Endodermal cell (in vitro differentiated cells): ENCODE measurements at regions not wholly inside any gene's neighbourhood (a gene's known extent, or its start where the extent isn't known, plus 50 kb on each side); places are given as distances from the start of the nearest gene placed in this dataset.

Experiments
- DNase-seq: peaks from one replicate; pipeline ENCODE4 v3.0.0-alpha.2; 2017
- H3K27ac ChIP-seq: 2 replicates; pipeline ENCODE4 v1.5.1; 2013; ENCODE audit warnings: mild to moderate bottlenecking, low read depth, low read length, moderate library complexity
- H3K27me3 ChIP-seq: 2 replicates; pipeline ENCODE4 v1.6.1; 2013; ENCODE audit warnings: mild to moderate bottlenecking, low read length, moderate library complexity; ENCODE audit not compliant: insufficient read depth, control insufficient read depth, poor library complexity, severe bottlenecking
- H3K36me3 ChIP-seq: 2 replicates; pipeline ENCODE4 v1.7.0; 2013; ENCODE audit warnings: mild to moderate bottlenecking, low read length, moderate library complexity; ENCODE audit not compliant: control insufficient read depth, insufficient read depth
- H3K4me1 ChIP-seq: one replicate; pipeline ENCODE4 v1.7.0; 2013; ENCODE audit warnings: low read length; ENCODE audit not compliant: control insufficient read depth, insufficient read depth
- H3K4me3 ChIP-seq: 2 replicates; pipeline ENCODE4 v1.5.1; 2013; ENCODE audit warnings: mild to moderate bottlenecking, low read length, moderate library complexity
- H3K9ac ChIP-seq: 2 replicates; pipeline ENCODE4 v1.6.1; 2013; ENCODE audit warnings: mild to moderate bottlenecking, low read length, moderate library complexity; ENCODE audit not compliant: poor library complexity, severe bottlenecking; ENCODE audit errors: extremely low read depth
- H3K9me3 ChIP-seq: 2 replicates; pipeline ENCODE4 v1.6.1; 2013; ENCODE audit warnings: mild to moderate bottlenecking, low read length, moderate library complexity; ENCODE audit not compliant: control insufficient read depth
- H3K27ac Mint-ChIP-seq: 2 replicates; pipeline ENCODE4 v1.8.0; 2020; ENCODE audit warnings: mixed read lengths
- H3K27me3 Mint-ChIP-seq: 2 replicates; pipeline ENCODE4 v1.8.0; 2021; ENCODE audit warnings: mild to moderate bottlenecking, mixed read lengths; ENCODE audit not compliant: insufficient read depth
- H3K36me3 Mint-ChIP-seq: 2 replicates; pipeline ENCODE4 v1.8.0; 2020; ENCODE audit warnings: low read depth, mixed read lengths
- H3K4me1 Mint-ChIP-seq: 2 replicates; pipeline ENCODE4 v1.8.0; 2020; ENCODE audit warnings: mixed read lengths
- H3K4me3 Mint-ChIP-seq: 2 replicates; pipeline ENCODE4 v1.8.0; 2020; ENCODE audit warnings: mild to moderate bottlenecking, moderate library complexity, mixed read lengths
- H3K9me3 Mint-ChIP-seq: 2 replicates; pipeline ENCODE4 v1.8.0; 2020; ENCODE audit warnings: mild to moderate bottlenecking, mixed read lengths
- CTCF ChIP-seq: fragments of 200-600 bp; sonication (generic); conservative IDR thresholded peaks from 2 replicates; pipeline ENCODE4 v1.5.0; 2021; ENCODE audit warnings: antibody characterized with exemption, mild to moderate bottlenecking
- WGBS, 2 experiments: methylation state at CpG; one replicate each; pipeline versions ENCODE4 v1.1.5 to v1.1.7; 2013; ENCODE audit warnings: missing lambda C conversion rate in 2 of 2, mixed read lengths in 1 of 2; ENCODE audit not compliant: insufficient coverage in 1 of 2, insufficient read length in 1 of 2; 5-methylcytosine and 5-hydroxymethylcytosine counted together

- Mint-ChIP-seq H3K36me3 (no peaks in the 10 kb centered on the region), H3K9me3 (no peaks in the 10 kb centered on the region), H3K27ac (no peak overlapping the region), H3K4me1 (no peaks in the 10 kb centered on the region), H3K4me3 (no peak overlapping the region), H3K27me3 (no peaks in the 10 kb centered on the region)
- DNase-seq: no peak
- no peak overlapping the region for H3K9ac ChIP-seq
- no peaks in the 10 kb centered on the region for H3K36me3 ChIP-seq
- no peak overlapping the region for H3K4me3 ChIP-seq
- TF ChIP-seq CTCF: no peak
- H3K27me3 ChIP-seq: no peaks in the 10 kb centered on the region
- H3K9me3 ChIP-seq: no peaks in the 10 kb centered on the region
- no peak overlapping the region for H3K27ac ChIP-seq
- no peaks in the 10 kb centered on the region for H3K4me1 ChIP-seq
These were observed 93.4 kb downstream of the SLC5A7 start for GRCh38 chr2:108079736-108080135.

GRCh38 chr2:108080177-108080576, 93.9 kb downstream of the SLC5A7 start:
- Mint-ChIP-seq H3K27me3 (no peaks in the 10 kb centered on the region), H3K36me3 (no peaks in the 10 kb centered on the region), H3K27ac (no peak overlapping the region), H3K9me3 (no peaks in the 10 kb centered on the region), H3K4me3 (no peak overlapping the region), H3K4me1 (no peaks in the 10 kb centered on the region)
- Histone ChIP-seq H3K36me3 (no peaks in the 10 kb centered on the region), H3K27ac (no peak overlapping the region), H3K9ac (no peak overlapping the region), H3K4me1 (no peaks in the 10 kb centered on the region), H3K4me3 (no peak overlapping the region), H3K9me3 (no peaks in the 10 kb centered on the region), H3K27me3 (no peaks in the 10 kb centered on the region)
- no peak for DNase-seq
- 93 to 100% methylated on average over 1 of the region's 1 CpG for whole genome bisulfite sequencing, 2 experiments
- no peak for TF ChIP-seq CTCF

- no peaks in the 10 kb centered on the region for H3K4me1 Mint-ChIP-seq
- no peak overlapping the region for H3K4me3 Mint-ChIP-seq
- H3K4me3 ChIP-seq: no peak overlapping the region
- H3K9me3 Mint-ChIP-seq: no peaks in the 10 kb centered on the region
- H3K9me3 ChIP-seq: no peaks in the 10 kb centered on the region
- TF ChIP-seq CTCF: no peak
- H3K36me3 Mint-ChIP-seq: no peaks in the 10 kb centered on the region
- no peaks in the 10 kb centered on the region for H3K36me3 ChIP-seq
- no peak overlapping the region for H3K27ac Mint-ChIP-seq
- H3K4me1 ChIP-seq: no peaks in the 10 kb centered on the region
- no peak overlapping the region for H3K27ac ChIP-seq
- DNase-seq: no peak
- no peaks in the 10 kb centered on the region for H3K27me3 ChIP-seq
- WGBS, 2 experiments: 78 to 100% methylated on average over 1 of the region's 1 CpG
- no peak overlapping the region for H3K9ac ChIP-seq
- no peaks in the 10 kb centered on the region for H3K27me3 Mint-ChIP-seq
These were observed 96.7 kb downstream of the SLC5A7 start for GRCh38 chr2:108082978-108083377.
